ENCODE measurements at regions not wholly inside any gene's neighbourhood (a gene's known extent, or its start where the extent isn't known, plus 50 kb on each side); places are given as distances from the start of the nearest gene placed in this dataset.

DNA sequence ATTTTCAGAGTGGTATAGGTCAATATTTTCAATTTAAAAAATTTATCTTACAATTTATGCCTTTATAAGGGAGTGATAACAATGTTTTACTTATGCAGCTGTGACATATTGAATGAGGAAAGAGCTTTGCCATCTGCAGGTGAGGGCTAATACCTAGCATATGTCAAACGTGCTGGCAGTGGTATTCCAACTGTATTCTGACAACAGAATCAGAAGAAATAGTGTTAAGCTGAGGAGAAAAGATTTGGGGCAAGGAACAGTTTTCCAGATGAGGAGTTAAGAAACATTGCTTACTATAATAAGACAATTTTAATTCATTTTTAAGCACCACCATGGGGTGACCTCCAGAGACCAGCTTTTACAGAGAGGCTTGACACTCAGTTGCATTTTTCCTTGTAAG is 267.8 kb upstream of the ZNF608 start:
- Histone ChIP-seq H3K9ac (ENCODE audit: low read depth in 1 of 2, low read length in 2 of 2) (no peak overlapping the region), H3K4me1 (ENCODE audit: control insufficient read depth in 4 of 4, insufficient read depth in 4 of 4, low read length in 3 of 4) (peaks cover 0 to 22% (median 20%) of the 10 kb centered on the region in 4 donors), H3K4me3 (ENCODE audit: low read depth in 1 of 3, low read length in 3 of 3) (no peak overlapping the region), H3K27me3 (ENCODE audit: control insufficient read depth in 4 of 4, insufficient read depth in 4 of 4, low read length in 3 of 4) (no peaks in the 10 kb centered on the region), H3K36me3 (ENCODE audit: control insufficient read depth in 4 of 4, insufficient read depth in 3 of 4, low read depth in 1 of 4, low read length in 3 of 4) (no peaks in the 10 kb centered on the region), H3K9me3 (ENCODE audit: control insufficient read depth in 4 of 4, low read length in 3 of 4) (no peaks in the 10 kb centered on the region), H3K27ac (ENCODE audit: low read depth in 1 of 2, low read length in 2 of 2) (no peak overlapping the region)
- WGBS, result 81% methylated on average over 1 of the region's 1 CpG
- TF ChIP-seq JUND (IDR thresholded peaks at IDR 0.05) (no peak), GABPA (IDR thresholded peaks at IDR 0.05 in 1 of 2, conservative IDR thresholded peaks at IDR 0.05 in 1 of 2) (no peak)
- TF ChIP-seq, protein P1, sequence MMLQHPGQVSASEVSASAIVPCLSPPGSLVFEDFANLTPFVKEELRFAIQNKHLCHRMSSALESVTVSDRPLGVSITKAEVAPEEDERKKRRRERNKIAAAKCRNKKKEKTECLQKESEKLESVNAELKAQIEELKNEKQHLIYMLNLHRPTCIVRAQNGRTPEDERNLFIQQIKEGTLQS (IDR thresholded peaks at IDR 0.05), result no peak
- no peak for DNase-seq (ENCODE audit: low spot score)

DNA sequence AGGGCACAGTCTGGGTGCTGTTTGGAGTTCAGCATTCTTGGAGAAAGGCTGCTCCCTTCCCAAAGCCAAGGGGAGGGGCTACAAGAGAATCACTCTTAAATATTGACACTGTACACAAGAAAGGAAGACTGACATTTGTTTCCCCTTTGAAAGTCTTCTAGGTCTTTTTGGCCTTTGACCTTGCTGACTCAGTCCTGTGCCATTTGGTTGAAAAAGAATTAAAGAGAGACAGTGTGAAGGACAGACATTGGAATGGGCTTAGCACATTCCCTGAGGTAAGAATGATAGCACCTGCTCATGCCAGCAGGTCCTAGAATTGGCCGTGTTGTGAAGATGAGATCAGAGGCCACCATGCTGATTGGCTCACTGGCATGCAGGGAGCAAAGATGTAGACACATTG is 271.4 kb upstream of the ZNF608 start:
- no peak for DNase-seq (ENCODE audit: low spot score)
- Histone ChIP-seq H3K27me3 (ENCODE audit: control insufficient read depth in 4 of 4, insufficient read depth in 4 of 4, low read length in 3 of 4) (no peaks in the 10 kb centered on the region), H3K4me3 (ENCODE audit: low read depth in 1 of 3, low read length in 3 of 3) (no peak overlapping the region), H3K27ac (ENCODE audit: low read depth in 1 of 2, low read length in 2 of 2) (no peak overlapping the region), H3K4me1 (ENCODE audit: control insufficient read depth in 4 of 4, insufficient read depth in 4 of 4, low read length in 3 of 4) (peaks cover 0 to 7% (median 4%) of the 10 kb centered on the region in 4 donors), H3K36me3 (ENCODE audit: control insufficient read depth in 4 of 4, insufficient read depth in 3 of 4, low read depth in 1 of 4, low read length in 3 of 4) (no peaks in the 10 kb centered on the region), H3K9me3 (ENCODE audit: control insufficient read depth in 4 of 4, low read length in 3 of 4) (no peaks in the 10 kb centered on the region), H3K9ac (ENCODE audit: low read depth in 1 of 2, low read length in 2 of 2) (no peak overlapping the region)
- 92% methylated on average over 1 of the region's 1 CpG for WGBS
- TF ChIP-seq, protein P2, sequence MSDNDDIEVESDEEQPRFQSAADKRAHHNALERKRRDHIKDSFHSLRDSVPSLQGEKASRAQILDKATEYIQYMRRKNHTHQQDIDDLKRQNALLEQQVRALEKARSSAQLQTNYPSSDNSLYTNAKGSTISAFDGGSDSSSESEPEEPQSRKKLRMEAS (IDR thresholded peaks at IDR 0.05), result no peak
- TF ChIP-seq RXRA (IDR thresholded peaks at IDR 0.05) (no peak), EGR1 (IDR thresholded peaks at IDR 0.05; ENCODE audit: low read depth in 2 of 2) (no peak), FOXA1 (IDR thresholded peaks at IDR 0.05) (no peak), YY1 (IDR thresholded peaks at IDR 0.05) (no peak)

DNA sequence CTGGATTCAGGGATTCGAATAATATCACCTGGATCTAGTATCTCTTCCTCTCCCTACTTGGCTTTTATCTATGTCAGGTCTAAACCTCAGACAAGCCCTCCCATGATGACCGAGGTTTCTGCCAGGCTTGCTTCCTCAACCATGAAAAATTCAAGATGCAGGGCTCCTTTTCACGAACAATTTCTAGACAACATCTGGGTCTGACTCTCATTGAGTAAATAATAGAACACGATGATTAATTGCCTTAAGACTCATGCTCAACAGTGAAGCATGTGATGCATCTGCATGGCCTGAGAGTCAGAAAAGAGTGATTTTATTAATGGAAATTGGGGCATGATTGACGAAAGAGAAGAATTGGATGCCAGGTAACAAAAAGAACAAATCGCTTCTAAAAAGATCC is 277.2 kb upstream of the ZNF608 start:
- no peak overlapping the region for H3K4me3 ChIP-seq (ENCODE audit: low read depth in 1 of 3, low read length in 3 of 3)
- no peak for DNase-seq (ENCODE audit: low spot score)
- WGBS, result 94% methylated on average over 6 of the region's 6 CpGs
- H3K27me3 ChIP-seq (ENCODE audit: control insufficient read depth in 4 of 4, insufficient read depth in 4 of 4, low read length in 3 of 4), result no peaks in the 10 kb centered on the region
- no peak for TF ChIP-seq EGR1 (IDR thresholded peaks at IDR 0.05; ENCODE audit: low read depth in 2 of 2)
- TF ChIP-seq RXRA (IDR thresholded peaks at IDR 0.05), result no peak
- no peak for TF ChIP-seq RAD21 (IDR thresholded peaks at IDR 0.05)
- TF ChIP-seq GABPA (IDR thresholded peaks at IDR 0.05 in 1 of 2, conservative IDR thresholded peaks at IDR 0.05 in 1 of 2), result no peak
- TF ChIP-seq, protein P1 (IDR thresholded peaks at IDR 0.05), result no peak
- no peak for TF ChIP-seq FOXA1 (IDR thresholded peaks at IDR 0.05)
- H3K27ac ChIP-seq (ENCODE audit: low read depth in 1 of 2, low read length in 2 of 2), result no peak overlapping the region
- no peaks in the 10 kb centered on the region for H3K9me3 ChIP-seq (ENCODE audit: control insufficient read depth in 4 of 4, low read length in 3 of 4)
- H3K4me1 ChIP-seq (ENCODE audit: control insufficient read depth in 4 of 4, insufficient read depth in 4 of 4, low read length in 3 of 4), result peaks cover 0 to 12% (median 10%) of the 10 kb centered on the region in 4 donors
- H3K36me3 ChIP-seq (ENCODE audit: control insufficient read depth in 4 of 4, insufficient read depth in 3 of 4, low read depth in 1 of 4, low read length in 3 of 4), result no peaks in the 10 kb centered on the region
- H3K9ac ChIP-seq (ENCODE audit: low read depth in 1 of 2, low read length in 2 of 2), result no peak overlapping the region

DNA sequence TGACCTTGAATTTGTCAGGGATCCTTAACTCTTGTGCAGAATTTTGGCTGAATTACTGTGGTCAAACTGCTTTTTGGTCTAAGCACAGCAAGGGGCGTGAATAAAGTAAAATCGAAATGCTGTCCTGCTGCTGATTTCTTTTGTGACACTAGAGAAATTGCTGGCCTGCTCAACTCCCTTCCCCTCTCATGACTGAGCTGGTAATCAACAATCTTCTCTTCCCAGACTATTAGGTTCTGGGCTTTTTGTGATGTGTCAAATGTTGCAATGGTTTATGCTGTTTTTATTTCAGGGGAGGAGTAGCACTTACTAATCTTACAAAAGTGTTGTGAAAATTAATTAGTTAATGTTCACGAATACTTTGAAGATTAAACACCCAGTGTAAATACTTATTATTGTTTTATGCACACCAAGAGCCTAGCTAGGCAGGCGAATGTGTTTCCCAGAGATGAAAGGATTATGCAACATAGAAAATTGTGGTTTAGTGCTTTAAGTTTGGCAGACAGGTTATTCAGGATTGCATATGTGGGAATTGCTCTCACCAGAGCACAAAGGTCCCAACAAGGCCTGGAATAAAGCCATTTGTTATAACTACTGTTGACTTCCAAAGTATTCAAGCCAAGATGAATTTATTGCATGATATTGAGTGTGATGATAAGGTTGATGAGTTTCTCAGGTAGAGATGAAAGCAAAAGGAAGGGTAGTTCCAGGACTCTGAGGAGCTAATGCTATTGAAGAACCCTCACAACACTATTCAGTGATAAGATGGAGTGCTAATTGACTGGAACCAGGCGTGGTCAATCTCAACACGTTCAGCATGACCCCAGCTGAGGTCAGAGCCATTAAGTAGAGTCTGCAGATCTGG is 280.7 kb upstream of the ZNF608 start:
- no peaks in the 10 kb centered on the region for H3K36me3 ChIP-seq (ENCODE audit: control insufficient read depth in 4 of 4, insufficient read depth in 3 of 4, low read depth in 1 of 4, low read length in 3 of 4)
- H3K4me1 ChIP-seq (ENCODE audit: control insufficient read depth in 4 of 4, insufficient read depth in 4 of 4, low read length in 3 of 4), result peaks cover 0 to 12% (median 10%) of the 10 kb centered on the region in 4 donors
- H3K4me3 ChIP-seq (ENCODE audit: low read depth in 1 of 3, low read length in 3 of 3), result no peak overlapping the region
- H3K9me3 ChIP-seq (ENCODE audit: control insufficient read depth in 4 of 4, low read length in 3 of 4), result no peaks in the 10 kb centered on the region
- H3K27me3 ChIP-seq (ENCODE audit: control insufficient read depth in 4 of 4, insufficient read depth in 4 of 4, low read length in 3 of 4), result no peaks in the 10 kb centered on the region
- WGBS, result 48% methylated on average over 6 of the region's 6 CpGs
- no peak overlapping the region for H3K27ac ChIP-seq (ENCODE audit: low read depth in 1 of 2, low read length in 2 of 2)
- DNase-seq (ENCODE audit: low spot score), result no peak
- no peak overlapping the region for H3K9ac ChIP-seq (ENCODE audit: low read depth in 1 of 2, low read length in 2 of 2)
- TF ChIP-seq, protein P3, sequence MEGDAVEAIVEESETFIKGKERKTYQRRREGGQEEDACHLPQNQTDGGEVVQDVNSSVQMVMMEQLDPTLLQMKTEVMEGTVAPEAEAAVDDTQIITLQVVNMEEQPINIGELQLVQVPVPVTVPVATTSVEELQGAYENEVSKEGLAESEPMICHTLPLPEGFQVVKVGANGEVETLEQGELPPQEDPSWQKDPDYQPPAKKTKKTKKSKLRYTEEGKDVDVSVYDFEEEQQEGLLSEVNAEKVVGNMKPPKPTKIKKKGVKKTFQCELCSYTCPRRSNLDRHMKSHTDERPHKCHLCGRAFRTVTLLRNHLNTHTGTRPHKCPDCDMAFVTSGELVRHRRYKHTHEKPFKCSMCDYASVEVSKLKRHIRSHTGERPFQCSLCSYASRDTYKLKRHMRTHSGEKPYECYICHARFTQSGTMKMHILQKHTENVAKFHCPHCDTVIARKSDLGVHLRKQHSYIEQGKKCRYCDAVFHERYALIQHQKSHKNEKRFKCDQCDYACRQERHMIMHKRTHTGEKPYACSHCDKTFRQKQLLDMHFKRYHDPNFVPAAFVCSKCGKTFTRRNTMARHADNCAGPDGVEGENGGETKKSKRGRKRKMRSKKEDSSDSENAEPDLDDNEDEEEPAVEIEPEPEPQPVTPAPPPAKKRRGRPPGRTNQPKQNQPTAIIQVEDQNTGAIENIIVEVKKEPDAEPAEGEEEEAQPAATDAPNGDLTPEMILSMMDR (IDR thresholded peaks at IDR 0.05; ENCODE audit: low read depth, low read length, missing input control), result no peak
- TF ChIP-seq, protein P2 (IDR thresholded peaks at IDR 0.05), result peak; percentile 82
- TF ChIP-seq SP1 (IDR thresholded peaks at IDR 0.05), result peak; percentile 70
- peak; percentile 69 to 72 for TF ChIP-seq RAD21 (IDR thresholded peaks at IDR 0.05)
- TF ChIP-seq, protein P1 (IDR thresholded peaks at IDR 0.05), result peak; percentile 69
- TF ChIP-seq, protein P4, sequence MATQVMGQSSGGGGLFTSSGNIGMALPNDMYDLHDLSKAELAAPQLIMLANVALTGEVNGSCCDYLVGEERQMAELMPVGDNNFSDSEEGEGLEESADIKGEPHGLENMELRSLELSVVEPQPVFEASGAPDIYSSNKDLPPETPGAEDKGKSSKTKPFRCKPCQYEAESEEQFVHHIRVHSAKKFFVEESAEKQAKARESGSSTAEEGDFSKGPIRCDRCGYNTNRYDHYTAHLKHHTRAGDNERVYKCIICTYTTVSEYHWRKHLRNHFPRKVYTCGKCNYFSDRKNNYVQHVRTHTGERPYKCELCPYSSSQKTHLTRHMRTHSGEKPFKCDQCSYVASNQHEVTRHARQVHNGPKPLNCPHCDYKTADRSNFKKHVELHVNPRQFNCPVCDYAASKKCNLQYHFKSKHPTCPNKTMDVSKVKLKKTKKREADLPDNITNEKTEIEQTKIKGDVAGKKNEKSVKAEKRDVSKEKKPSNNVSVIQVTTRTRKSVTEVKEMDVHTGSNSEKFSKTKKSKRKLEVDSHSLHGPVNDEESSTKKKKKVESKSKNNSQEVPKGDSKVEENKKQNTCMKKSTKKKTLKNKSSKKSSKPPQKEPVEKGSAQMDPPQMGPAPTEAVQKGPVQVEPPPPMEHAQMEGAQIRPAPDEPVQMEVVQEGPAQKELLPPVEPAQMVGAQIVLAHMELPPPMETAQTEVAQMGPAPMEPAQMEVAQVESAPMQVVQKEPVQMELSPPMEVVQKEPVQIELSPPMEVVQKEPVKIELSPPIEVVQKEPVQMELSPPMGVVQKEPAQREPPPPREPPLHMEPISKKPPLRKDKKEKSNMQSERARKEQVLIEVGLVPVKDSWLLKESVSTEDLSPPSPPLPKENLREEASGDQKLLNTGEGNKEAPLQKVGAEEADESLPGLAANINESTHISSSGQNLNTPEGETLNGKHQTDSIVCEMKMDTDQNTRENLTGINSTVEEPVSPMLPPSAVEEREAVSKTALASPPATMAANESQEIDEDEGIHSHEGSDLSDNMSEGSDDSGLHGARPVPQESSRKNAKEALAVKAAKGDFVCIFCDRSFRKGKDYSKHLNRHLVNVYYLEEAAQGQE (IDR thresholded peaks at IDR 0.05), result peak; percentile 58
- TF ChIP-seq NR2F2 (IDR thresholded peaks at IDR 0.05), result no peak
- TF ChIP-seq HNF4G (IDR thresholded peaks at IDR 0.05), result peak; percentile 71
- TF ChIP-seq FOXA1 (IDR thresholded peaks at IDR 0.05), result peak; percentile 55
- peak; percentile 76 to 82 for TF ChIP-seq RXRA (IDR thresholded peaks at IDR 0.05)

All from liver (tissue), 8 donors.